Endothelial cell (in vitro differentiated cells): ENCODE measurements at regions not wholly inside any gene's neighbourhood (a gene's known extent, or its start where the extent isn't known, plus 50 kb on each side); places are given as distances from the start of the nearest gene placed in this dataset.

ENCODE experiments used
- DNase-seq: peaks from one replicate; pipeline ENCODE4 v3.0.0; 2021; ENCODE audit warnings: low spot score
- H3K27ac Mint-ChIP-seq: one replicate; pipeline ENCODE4 v1.8.0; 2021; ENCODE audit warnings: mixed read lengths, inconsistent platforms; ENCODE audit not compliant: unreplicated experiment
- H3K27me3 Mint-ChIP-seq: one replicate; pipeline ENCODE4 v1.8.0; 2021; ENCODE audit warnings: mild to moderate bottlenecking, moderate library complexity, mixed read lengths, inconsistent platforms; ENCODE audit not compliant: unreplicated experiment
- H3K36me3 Mint-ChIP-seq: one replicate; pipeline ENCODE4 v1.8.0; 2021; ENCODE audit warnings: mild to moderate bottlenecking, low read depth, mixed read lengths, inconsistent platforms; ENCODE audit not compliant: unreplicated experiment
- H3K4me1 Mint-ChIP-seq: one replicate; pipeline ENCODE4 v1.8.0; 2021; ENCODE audit warnings: mild to moderate bottlenecking, mixed read lengths, inconsistent platforms; ENCODE audit not compliant: unreplicated experiment
- H3K4me3 Mint-ChIP-seq: one replicate; pipeline ENCODE4 v1.8.0; 2021; ENCODE audit warnings: mild to moderate bottlenecking, mixed read lengths, inconsistent platforms; ENCODE audit not compliant: unreplicated experiment
- H3K9me3 Mint-ChIP-seq: one replicate; pipeline ENCODE4 v1.8.0; 2021; ENCODE audit warnings: mixed read lengths, inconsistent platforms; ENCODE audit not compliant: unreplicated experiment
- TF ChIP-seq, protein P1 (sequence below): fragments of 200-600 bp; sonication (generic); IDR thresholded peaks from one replicate; pipeline ENCODE4 v1.5.0; 2021; ENCODE audit warnings: antibody characterized with exemption; ENCODE audit not compliant: unreplicated experiment

DNA sequence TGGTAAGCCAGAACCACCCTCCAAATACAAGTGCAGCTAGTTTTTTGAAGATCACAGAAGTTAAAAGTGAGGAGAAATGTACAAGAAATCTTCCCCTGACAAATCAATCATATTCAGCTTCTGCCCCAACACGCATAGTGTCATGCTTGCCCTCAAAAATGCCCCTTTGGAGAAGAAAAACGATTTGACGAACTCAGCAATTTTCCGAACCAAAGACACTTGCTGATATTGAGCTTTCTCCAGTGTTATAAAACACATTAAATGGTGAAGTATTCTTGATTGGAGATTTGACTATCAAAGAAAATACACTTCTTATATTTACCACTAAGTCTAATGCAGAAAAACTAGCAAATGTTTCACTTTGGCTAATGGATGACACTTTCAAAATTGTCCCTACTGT is 195.5 kb downstream of the ETV1 start:
- TF ChIP-seq, protein P1, sequence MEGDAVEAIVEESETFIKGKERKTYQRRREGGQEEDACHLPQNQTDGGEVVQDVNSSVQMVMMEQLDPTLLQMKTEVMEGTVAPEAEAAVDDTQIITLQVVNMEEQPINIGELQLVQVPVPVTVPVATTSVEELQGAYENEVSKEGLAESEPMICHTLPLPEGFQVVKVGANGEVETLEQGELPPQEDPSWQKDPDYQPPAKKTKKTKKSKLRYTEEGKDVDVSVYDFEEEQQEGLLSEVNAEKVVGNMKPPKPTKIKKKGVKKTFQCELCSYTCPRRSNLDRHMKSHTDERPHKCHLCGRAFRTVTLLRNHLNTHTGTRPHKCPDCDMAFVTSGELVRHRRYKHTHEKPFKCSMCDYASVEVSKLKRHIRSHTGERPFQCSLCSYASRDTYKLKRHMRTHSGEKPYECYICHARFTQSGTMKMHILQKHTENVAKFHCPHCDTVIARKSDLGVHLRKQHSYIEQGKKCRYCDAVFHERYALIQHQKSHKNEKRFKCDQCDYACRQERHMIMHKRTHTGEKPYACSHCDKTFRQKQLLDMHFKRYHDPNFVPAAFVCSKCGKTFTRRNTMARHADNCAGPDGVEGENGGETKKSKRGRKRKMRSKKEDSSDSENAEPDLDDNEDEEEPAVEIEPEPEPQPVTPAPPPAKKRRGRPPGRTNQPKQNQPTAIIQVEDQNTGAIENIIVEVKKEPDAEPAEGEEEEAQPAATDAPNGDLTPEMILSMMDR = no peak
- H3K36me3 Mint-ChIP-seq = no peaks in the 10 kb centered on the region
- H3K27ac Mint-ChIP-seq = no peak overlapping the region
- no peak overlapping the region for H3K4me3 Mint-ChIP-seq
- no peaks in the 10 kb centered on the region for H3K27me3 Mint-ChIP-seq
- no peaks in the 10 kb centered on the region for H3K9me3 Mint-ChIP-seq
- no peak for DNase-seq
- peaks cover 6% of the 10 kb centered on the region for H3K4me1 Mint-ChIP-seq

DNA sequence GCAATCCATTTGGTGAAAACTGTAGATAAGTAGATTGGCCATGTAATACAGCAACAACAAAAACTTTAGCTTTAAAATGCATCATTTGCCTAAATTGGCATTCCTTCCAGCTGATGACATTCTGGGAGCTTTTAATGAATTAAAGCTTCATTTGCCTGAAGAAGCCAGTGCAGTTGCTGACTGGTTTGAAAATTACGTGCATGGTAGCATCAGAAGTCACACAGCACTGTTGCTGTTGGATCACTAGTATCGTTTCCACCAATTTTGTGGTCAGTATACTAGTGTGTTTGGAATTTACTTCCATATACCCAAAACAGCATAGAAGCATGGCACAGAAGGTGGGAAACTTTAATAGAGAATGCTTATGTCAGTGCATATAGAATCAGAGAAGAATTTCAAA is 194.9 kb downstream of the ETV1 start:
- Mint-ChIP-seq H3K36me3 (no peaks in the 10 kb centered on the region), H3K4me1 (peaks cover 6% of the 10 kb centered on the region), H3K27ac (no peak overlapping the region), H3K27me3 (no peaks in the 10 kb centered on the region), H3K9me3 (no peaks in the 10 kb centered on the region), H3K4me3 (no peak overlapping the region)
- no peak for DNase-seq
- TF ChIP-seq, protein P1 = no peak

DNA sequence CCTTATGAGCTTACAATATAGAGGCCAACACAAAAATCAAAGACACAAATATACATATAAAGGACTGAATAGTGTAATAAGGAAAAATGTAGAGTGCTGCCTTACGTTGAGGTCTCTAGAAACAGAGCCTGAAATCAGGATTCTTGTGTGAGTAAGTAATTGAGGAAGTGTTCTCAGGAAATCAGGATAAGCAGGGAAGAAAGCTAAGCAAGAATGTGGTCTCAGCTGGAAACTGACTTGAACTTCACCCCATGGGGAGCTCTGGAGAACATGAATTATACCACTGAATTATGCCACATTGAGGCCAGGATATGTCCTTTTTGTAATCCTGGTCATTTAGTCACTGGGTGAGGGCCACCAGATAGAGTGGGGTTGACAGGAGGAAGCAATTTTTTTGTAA is 191.9 kb downstream of the ETV1 start:
- TF ChIP-seq, protein P1 = no peak
- DNase-seq = no peak

GRCh38 chr7:13800694-13801448 is 188.6 kb downstream of the ETV1 start:
- no peak overlapping the region for H3K4me3 Mint-ChIP-seq
- H3K27me3 Mint-ChIP-seq = peaks cover 2% of the 10 kb centered on the region
- H3K4me1 Mint-ChIP-seq = peaks cover 6% of the 10 kb centered on the region
- TF ChIP-seq, protein P1 = no peak
- DNase-seq = no peak
- H3K27ac Mint-ChIP-seq = no peak overlapping the region
- no peaks in the 10 kb centered on the region for H3K9me3 Mint-ChIP-seq
- no peaks in the 10 kb centered on the region for H3K36me3 Mint-ChIP-seq

More for the DNA sequence above, 191.9 kb downstream of the ETV1 start:
- no peaks in the 10 kb centered on the region for H3K36me3 Mint-ChIP-seq
- H3K9me3 Mint-ChIP-seq = no peaks in the 10 kb centered on the region
- H3K27me3 Mint-ChIP-seq = no peaks in the 10 kb centered on the region
- peaks cover 6% of the 10 kb centered on the region for H3K4me1 Mint-ChIP-seq
- H3K27ac Mint-ChIP-seq = no peak overlapping the region
- no peak overlapping the region for H3K4me3 Mint-ChIP-seq

DNA sequence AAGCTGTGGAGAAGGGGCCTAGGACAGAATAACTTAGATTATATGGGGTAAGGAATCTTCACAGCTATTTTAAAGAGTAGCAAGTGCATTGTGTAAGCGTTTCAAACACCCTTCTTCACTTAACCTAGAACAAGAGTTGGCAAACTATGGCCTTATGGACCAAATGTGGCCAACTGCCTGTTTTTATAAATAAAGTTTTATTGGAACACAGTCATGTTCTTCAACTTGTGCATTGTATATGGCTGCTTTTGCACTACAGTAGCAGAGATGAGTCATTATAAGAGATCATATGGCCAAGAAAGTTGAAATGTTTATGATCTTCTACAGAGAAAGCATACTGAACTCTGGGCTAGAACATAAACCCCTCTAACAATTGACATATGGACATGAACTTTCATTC is 187.8 kb downstream of the ETV1 start:
- DNase-seq = no peak
- peaks cover 6% of the 10 kb centered on the region for H3K4me1 Mint-ChIP-seq
- TF ChIP-seq, protein P1 = no peak
- no peak overlapping the region for H3K4me3 Mint-ChIP-seq
- no peaks in the 10 kb centered on the region for H3K36me3 Mint-ChIP-seq
- H3K27ac Mint-ChIP-seq = no peak overlapping the region
- no peaks in the 10 kb centered on the region for H3K9me3 Mint-ChIP-seq
- peaks cover 4% of the 10 kb centered on the region for H3K27me3 Mint-ChIP-seq
